Ishikawa (cell line): ENCODE measurements at regions not wholly inside any gene's neighbourhood (a gene's known extent, or its start where the extent isn't known, plus 50 kb on each side); places are given as distances from the start of the nearest gene placed in this dataset.

Experiments
- CEBPB ChIP-seq: IDR thresholded peaks from 2 replicates; pipeline ENCODE4 v1.6.1; 2012
- CREB1 ChIP-seq: IDR thresholded peaks from 2 replicates; pipeline ENCODE4 v1.6.1; 2012; ENCODE audit warnings: low read depth
- EGR1 ChIP-seq: IDR thresholded peaks from 2 replicates; pipeline ENCODE4 v1.6.1; 2012
- EP300 ChIP-seq: IDR thresholded peaks from 2 replicates; pipeline ENCODE4 v1.6.1; 2012; ENCODE audit warnings: borderline replicate concordance
- FOXM1 ChIP-seq: IDR thresholded peaks from 2 replicates; pipeline ENCODE4 v1.6.1; 2012; ENCODE audit warnings: low read depth, borderline replicate concordance
- NFIC ChIP-seq: IDR thresholded peaks from 2 replicates; pipeline ENCODE4 v1.6.1; 2012
- RAD21 ChIP-seq: IDR thresholded peaks from 2 replicates; pipeline ENCODE4 v1.6.1; 2012; ENCODE audit warnings: low read depth
- TAF1 ChIP-seq: IDR thresholded peaks from 2 replicates; pipeline ENCODE4 v1.6.1; 2012; ENCODE audit warnings: low read depth, mild to moderate bottlenecking
- TCF12 ChIP-seq: IDR thresholded peaks from 2 replicates; pipeline ENCODE4 v1.6.1; 2012; ENCODE audit warnings: low read depth
- TEAD4 ChIP-seq: IDR thresholded peaks from 2 replicates; pipeline ENCODE4 v1.6.1; 2012
- YY1 ChIP-seq: IDR thresholded peaks from 2 replicates; pipeline ENCODE4 v1.6.1; 2012; ENCODE audit warnings: low read depth
- ZBTB7A ChIP-seq: IDR thresholded peaks from 2 replicates; pipeline ENCODE4 v1.6.1; 2012; ENCODE audit warnings: low read depth
- TF ChIP-seq, protein P1 (sequence below): IDR thresholded peaks from 2 replicates; pipeline ENCODE4 v1.6.1; 2012
- TF ChIP-seq, protein P2 (sequence below): IDR thresholded peaks from 2 replicates; pipeline ENCODE4 v1.6.1; 2012
- TF ChIP-seq, protein P3 (sequence below): IDR thresholded peaks from 2 replicates; pipeline ENCODE4 v1.6.1; 2012; ENCODE audit warnings: low read depth, mild to moderate bottlenecking

DNA sequence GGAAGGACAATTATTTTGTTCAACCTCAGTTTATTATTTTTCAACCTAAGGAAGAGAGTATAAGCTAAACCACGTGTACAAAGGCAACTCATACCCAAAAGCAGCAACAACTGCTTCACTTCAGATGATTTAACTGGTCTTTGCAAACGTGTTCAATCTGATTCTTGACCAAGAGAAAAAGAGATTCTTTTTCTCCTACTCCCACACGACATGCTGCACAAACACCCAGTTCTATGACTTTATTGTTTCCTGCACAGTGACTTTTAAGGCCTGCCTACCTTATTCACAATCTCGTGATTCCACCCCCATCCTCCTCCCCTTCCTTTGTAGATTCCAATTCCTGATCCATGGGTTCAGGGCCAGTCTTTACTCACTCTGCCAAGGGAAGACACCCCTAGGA is 1394.8 kb upstream of the ZEB2 start:
- no peak for TF ChIP-seq RAD21
- TF ChIP-seq, protein P1, sequence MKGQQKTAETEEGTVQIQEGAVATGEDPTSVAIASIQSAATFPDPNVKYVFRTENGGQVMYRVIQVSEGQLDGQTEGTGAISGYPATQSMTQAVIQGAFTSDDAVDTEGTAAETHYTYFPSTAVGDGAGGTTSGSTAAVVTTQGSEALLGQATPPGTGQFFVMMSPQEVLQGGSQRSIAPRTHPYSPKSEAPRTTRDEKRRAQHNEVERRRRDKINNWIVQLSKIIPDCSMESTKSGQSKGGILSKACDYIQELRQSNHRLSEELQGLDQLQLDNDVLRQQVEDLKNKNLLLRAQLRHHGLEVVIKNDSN = no peak
- TF ChIP-seq EGR1 = no peak
- no peak for TF ChIP-seq TAF1
- TF ChIP-seq TEAD4 = no peak
- TF ChIP-seq FOXM1 = no peak
- TF ChIP-seq CREB1 = no peak
- no peak for TF ChIP-seq EP300
- no peak for TF ChIP-seq ZBTB7A
- TF ChIP-seq, protein P2, sequence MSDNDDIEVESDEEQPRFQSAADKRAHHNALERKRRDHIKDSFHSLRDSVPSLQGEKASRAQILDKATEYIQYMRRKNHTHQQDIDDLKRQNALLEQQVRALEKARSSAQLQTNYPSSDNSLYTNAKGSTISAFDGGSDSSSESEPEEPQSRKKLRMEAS = no peak
- TF ChIP-seq, protein P3, sequence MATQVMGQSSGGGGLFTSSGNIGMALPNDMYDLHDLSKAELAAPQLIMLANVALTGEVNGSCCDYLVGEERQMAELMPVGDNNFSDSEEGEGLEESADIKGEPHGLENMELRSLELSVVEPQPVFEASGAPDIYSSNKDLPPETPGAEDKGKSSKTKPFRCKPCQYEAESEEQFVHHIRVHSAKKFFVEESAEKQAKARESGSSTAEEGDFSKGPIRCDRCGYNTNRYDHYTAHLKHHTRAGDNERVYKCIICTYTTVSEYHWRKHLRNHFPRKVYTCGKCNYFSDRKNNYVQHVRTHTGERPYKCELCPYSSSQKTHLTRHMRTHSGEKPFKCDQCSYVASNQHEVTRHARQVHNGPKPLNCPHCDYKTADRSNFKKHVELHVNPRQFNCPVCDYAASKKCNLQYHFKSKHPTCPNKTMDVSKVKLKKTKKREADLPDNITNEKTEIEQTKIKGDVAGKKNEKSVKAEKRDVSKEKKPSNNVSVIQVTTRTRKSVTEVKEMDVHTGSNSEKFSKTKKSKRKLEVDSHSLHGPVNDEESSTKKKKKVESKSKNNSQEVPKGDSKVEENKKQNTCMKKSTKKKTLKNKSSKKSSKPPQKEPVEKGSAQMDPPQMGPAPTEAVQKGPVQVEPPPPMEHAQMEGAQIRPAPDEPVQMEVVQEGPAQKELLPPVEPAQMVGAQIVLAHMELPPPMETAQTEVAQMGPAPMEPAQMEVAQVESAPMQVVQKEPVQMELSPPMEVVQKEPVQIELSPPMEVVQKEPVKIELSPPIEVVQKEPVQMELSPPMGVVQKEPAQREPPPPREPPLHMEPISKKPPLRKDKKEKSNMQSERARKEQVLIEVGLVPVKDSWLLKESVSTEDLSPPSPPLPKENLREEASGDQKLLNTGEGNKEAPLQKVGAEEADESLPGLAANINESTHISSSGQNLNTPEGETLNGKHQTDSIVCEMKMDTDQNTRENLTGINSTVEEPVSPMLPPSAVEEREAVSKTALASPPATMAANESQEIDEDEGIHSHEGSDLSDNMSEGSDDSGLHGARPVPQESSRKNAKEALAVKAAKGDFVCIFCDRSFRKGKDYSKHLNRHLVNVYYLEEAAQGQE = no peak
- no peak for TF ChIP-seq CEBPB
- no peak for TF ChIP-seq NFIC
- no peak for TF ChIP-seq TCF12
- no peak for TF ChIP-seq YY1

DNA sequence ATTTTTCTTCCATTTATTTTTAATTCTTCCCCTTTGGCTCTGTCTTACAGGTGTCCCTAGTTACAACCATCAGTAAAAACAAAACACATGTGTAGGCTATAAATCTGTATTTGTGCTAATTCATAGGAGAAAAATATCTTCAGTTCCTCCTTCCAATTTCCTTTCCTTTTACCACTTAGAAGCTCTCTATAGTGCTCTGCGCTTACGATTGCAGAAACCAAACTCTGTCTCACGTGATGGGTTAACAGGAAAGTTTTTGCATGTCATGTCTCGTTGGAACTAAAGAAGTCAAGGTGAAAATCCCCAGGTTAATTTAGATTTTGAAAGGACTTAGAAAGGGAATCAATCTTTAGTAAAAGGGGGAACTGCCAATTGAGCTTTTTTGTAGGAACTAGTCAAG is 1390.5 kb upstream of the ZEB2 start:
- TF ChIP-seq CEBPB (no peak), RAD21 (no peak), FOXM1 (no peak), YY1 (no peak), ZBTB7A (no peak), NFIC (no peak), TCF12 (no peak), EGR1 (no peak), CREB1 (no peak)
- TF ChIP-seq, protein P2 = no peak
- TF ChIP-seq, protein P1 = no peak
- TF ChIP-seq, protein P3 = no peak

DNA sequence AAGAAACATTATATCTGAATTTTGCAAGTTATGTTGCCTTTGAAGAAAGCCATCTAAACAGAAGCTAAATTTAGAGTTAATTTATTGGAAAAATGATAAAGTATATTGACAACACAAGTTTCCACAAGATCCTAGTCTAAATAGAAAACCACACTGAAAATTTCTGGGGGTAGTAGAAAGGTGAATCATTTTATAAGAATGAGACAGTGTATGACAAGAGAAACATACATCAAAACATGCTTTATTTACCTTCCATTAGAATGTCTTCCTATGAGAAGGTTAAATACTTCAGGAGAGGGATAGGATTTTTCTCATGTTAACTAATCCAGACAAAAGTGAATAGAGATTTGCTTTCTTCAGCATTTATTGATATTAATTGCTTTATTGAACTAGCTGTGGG is 1389.8 kb upstream of the ZEB2 start:
- TF ChIP-seq ZBTB7A = no peak
- TF ChIP-seq RAD21 = no peak
- TF ChIP-seq EP300 = no peak
- no peak for TF ChIP-seq TEAD4
- no peak for TF ChIP-seq FOXM1
- TF ChIP-seq, protein P3 = no peak
- TF ChIP-seq, protein P2 = no peak
- TF ChIP-seq YY1 = no peak
- TF ChIP-seq CREB1 = no peak
- TF ChIP-seq TCF12 = no peak
- TF ChIP-seq CEBPB = no peak
- TF ChIP-seq, protein P1 = no peak
- no peak for TF ChIP-seq EGR1
- no peak for TF ChIP-seq TAF1
- TF ChIP-seq NFIC = no peak

DNA sequence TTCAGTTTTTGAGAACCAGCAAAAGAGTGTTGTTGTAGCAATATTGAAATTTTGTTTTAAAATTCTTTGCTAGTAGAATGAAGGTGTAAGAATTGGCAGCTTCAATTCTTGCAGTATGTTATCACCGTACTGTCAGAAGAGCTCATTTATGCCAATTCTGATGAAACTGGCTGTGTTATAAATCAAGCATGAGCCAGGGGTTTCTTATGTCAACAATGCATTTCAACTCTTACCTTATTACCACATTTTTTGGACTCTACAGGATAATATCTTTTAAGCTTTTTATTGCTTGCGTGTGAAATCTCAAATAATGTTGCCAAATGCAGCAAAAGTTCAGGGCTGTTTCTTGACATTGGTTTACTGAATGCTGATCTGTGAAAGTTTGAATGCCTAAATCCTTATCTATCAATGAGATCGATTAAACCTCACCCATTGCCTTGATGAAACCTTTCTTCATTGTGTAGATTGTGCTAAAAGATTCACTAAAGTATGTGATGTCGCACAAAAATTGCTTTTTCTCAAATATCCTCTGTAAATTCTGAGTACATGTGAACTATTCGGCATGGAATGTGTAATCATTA is 1389.3 kb upstream of the ZEB2 start:
- TF ChIP-seq FOXM1 (no peak), NFIC (no peak)
